ENCODE measurements at regions not wholly inside any gene's neighbourhood (a gene's known extent, or its start where the extent isn't known, plus 50 kb on each side); places are given as distances from the start of the nearest gene placed in this dataset.
"Not testable (repeated sequence)": the region's sequence is repeated elsewhere in the genome, so short reads cannot be mapped to it uniquely, and the experiment has no call there.

- H3K27ac Mint-ChIP-seq; H3K9me3 Mint-ChIP-seq; H3K4me1 Mint-ChIP-seq (ENCODE audit: low read depth); H3K4me3 Mint-ChIP-seq; H3K36me3 Mint-ChIP-seq (ENCODE audit: low read depth): not testable (repeated sequence)
- H3K27me3 Mint-ChIP-seq, result peaks cover 28% of the 10 kb centered on the region
Observed at GRCh38 chr1:91207691-91208090, 185.9 kb upstream of the ZNF644 start.

- H3K27me3 Mint-ChIP-seq, result peaks cover 41% of the 10 kb centered on the region
- not testable (repeated sequence) for H3K9me3 Mint-ChIP-seq; H3K4me1 Mint-ChIP-seq (ENCODE audit: low read depth); H3K36me3 Mint-ChIP-seq (ENCODE audit: low read depth); H3K27ac Mint-ChIP-seq; H3K4me3 Mint-ChIP-seq
Observed at GRCh38 chr1:91204150-91204549, 182.3 kb upstream of the ZNF644 start.

GRCh38 chr1:91201694-91202093 is 179.9 kb upstream of the ZNF644 start:
- Mint-ChIP-seq H3K4me3 (no peak overlapping the region), H3K27ac (no peak overlapping the region), H3K36me3 (ENCODE audit: low read depth) (no peaks in the 10 kb centered on the region), H3K4me1 (ENCODE audit: low read depth) (no peaks in the 10 kb centered on the region), H3K27me3 (peaks cover 39% of the 10 kb centered on the region), H3K9me3 (no peaks in the 10 kb centered on the region)

- no peaks in the 10 kb centered on the region for H3K36me3 Mint-ChIP-seq (ENCODE audit: low read depth)
- no peak overlapping the region for H3K4me3 Mint-ChIP-seq
- no peak overlapping the region for H3K27ac Mint-ChIP-seq
- H3K4me1 Mint-ChIP-seq (ENCODE audit: low read depth), result no peaks in the 10 kb centered on the region
- H3K9me3 Mint-ChIP-seq, result no peaks in the 10 kb centered on the region
- H3K27me3 Mint-ChIP-seq, result peaks cover 39% of the 10 kb centered on the region
Observed at GRCh38 chr1:91201176-91201575, 179.3 kb upstream of the ZNF644 start.

GRCh38 chr1:91200675-91201074 is 178.8 kb upstream of the ZNF644 start:
- Mint-ChIP-seq H3K36me3 (ENCODE audit: low read depth) (no peaks in the 10 kb centered on the region), H3K4me3 (no peak overlapping the region), H3K27ac (no peak overlapping the region), H3K27me3 (peaks cover 43% of the 10 kb centered on the region), H3K9me3 (no peaks in the 10 kb centered on the region), H3K4me1 (ENCODE audit: low read depth) (no peaks in the 10 kb centered on the region)

GRCh38 chr1:91199988-91200387 is 178.2 kb upstream of the ZNF644 start:
- H3K27ac Mint-ChIP-seq, result no peak overlapping the region
- no peaks in the 10 kb centered on the region for H3K4me1 Mint-ChIP-seq (ENCODE audit: low read depth)
- H3K36me3 Mint-ChIP-seq (ENCODE audit: low read depth), result no peaks in the 10 kb centered on the region
- no peak overlapping the region for H3K4me3 Mint-ChIP-seq
- H3K27me3 Mint-ChIP-seq, result peaks cover 40% of the 10 kb centered on the region
- H3K9me3 Mint-ChIP-seq, result no peaks in the 10 kb centered on the region

GRCh38 chr1:91190996-91191395 is 169.2 kb upstream of the ZNF644 start:
- H3K4me1 Mint-ChIP-seq (ENCODE audit: low read depth), result no peaks in the 10 kb centered on the region
- H3K9me3 Mint-ChIP-seq, result peaks cover 1% of the 10 kb centered on the region
- no peak overlapping the region for H3K4me3 Mint-ChIP-seq
- no peak overlapping the region for H3K27ac Mint-ChIP-seq
- H3K27me3 Mint-ChIP-seq, result peaks cover 34% of the 10 kb centered on the region
- no peaks in the 10 kb centered on the region for H3K36me3 Mint-ChIP-seq (ENCODE audit: low read depth)

GRCh38 chr1:91189096-91189495 is 167.3 kb upstream of the ZNF644 start:
- no peak overlapping the region for H3K4me3 Mint-ChIP-seq
- no peaks in the 10 kb centered on the region for H3K36me3 Mint-ChIP-seq (ENCODE audit: low read depth)
- peaks cover 11% of the 10 kb centered on the region for H3K9me3 Mint-ChIP-seq
- peaks cover 39% of the 10 kb centered on the region for H3K27me3 Mint-ChIP-seq
- H3K4me1 Mint-ChIP-seq (ENCODE audit: low read depth), result no peaks in the 10 kb centered on the region
- H3K27ac Mint-ChIP-seq, result no peak overlapping the region

GRCh38 chr1:91182807-91183206 is 161.0 kb upstream of the ZNF644 start:
- not testable (repeated sequence) for H3K36me3 Mint-ChIP-seq (ENCODE audit: low read depth); H3K27ac Mint-ChIP-seq; H3K4me3 Mint-ChIP-seq; H3K4me1 Mint-ChIP-seq (ENCODE audit: low read depth)
- Mint-ChIP-seq H3K27me3 (peaks cover 19% of the 10 kb centered on the region), H3K9me3 (peaks cover 11% of the 10 kb centered on the region)

GRCh38 chr1:91176250-91176649 is 154.4 kb upstream of the ZNF644 start:
- no peaks in the 10 kb centered on the region for H3K4me1 Mint-ChIP-seq (ENCODE audit: low read depth)
- no peak overlapping the region for H3K27ac Mint-ChIP-seq
- no peaks in the 10 kb centered on the region for H3K9me3 Mint-ChIP-seq
- no peaks in the 10 kb centered on the region for H3K36me3 Mint-ChIP-seq (ENCODE audit: low read depth)
- peaks cover 41% of the 10 kb centered on the region for H3K27me3 Mint-ChIP-seq
- no peak overlapping the region for H3K4me3 Mint-ChIP-seq

- peaks cover 41% of the 10 kb centered on the region for H3K27me3 Mint-ChIP-seq
- no peaks in the 10 kb centered on the region for H3K9me3 Mint-ChIP-seq
- no peaks in the 10 kb centered on the region for H3K4me1 Mint-ChIP-seq (ENCODE audit: low read depth)
- no peak overlapping the region for H3K27ac Mint-ChIP-seq
- no peak overlapping the region for H3K4me3 Mint-ChIP-seq
- H3K36me3 Mint-ChIP-seq (ENCODE audit: low read depth), result no peaks in the 10 kb centered on the region
Observed at GRCh38 chr1:91174734-91175133, 152.9 kb upstream of the ZNF644 start.

- Mint-ChIP-seq H3K36me3 (ENCODE audit: low read depth) (no peaks in the 10 kb centered on the region), H3K4me1 (ENCODE audit: low read depth) (no peaks in the 10 kb centered on the region), H3K27ac (no peak overlapping the region), H3K9me3 (no peaks in the 10 kb centered on the region), H3K4me3 (no peak overlapping the region), H3K27me3 (peaks cover 41% of the 10 kb centered on the region)
Observed at GRCh38 chr1:91173346-91173890, 151.6 kb upstream of the ZNF644 start.

- Mint-ChIP-seq H3K9me3 (no peaks in the 10 kb centered on the region), H3K27ac (no peak overlapping the region), H3K36me3 (ENCODE audit: low read depth) (no peaks in the 10 kb centered on the region), H3K4me1 (ENCODE audit: low read depth) (no peaks in the 10 kb centered on the region), H3K4me3 (no peak overlapping the region), H3K27me3 (peaks cover 47% of the 10 kb centered on the region)
Observed at GRCh38 chr1:91172541-91172940, 150.7 kb upstream of the ZNF644 start.

GRCh38 chr1:91171898-91172297 is 150.1 kb upstream of the ZNF644 start:
- Mint-ChIP-seq H3K9me3 (no peaks in the 10 kb centered on the region), H3K27me3 (peaks cover 48% of the 10 kb centered on the region)

GRCh38 chr1:91170571-91170970 is 148.7 kb upstream of the ZNF644 start:
- no peaks in the 10 kb centered on the region for H3K36me3 Mint-ChIP-seq (ENCODE audit: low read depth)
- peaks cover 38% of the 10 kb centered on the region for H3K27me3 Mint-ChIP-seq
- no peak overlapping the region for H3K4me3 Mint-ChIP-seq
- no peaks in the 10 kb centered on the region for H3K4me1 Mint-ChIP-seq (ENCODE audit: low read depth)
- no peak overlapping the region for H3K27ac Mint-ChIP-seq
- no peaks in the 10 kb centered on the region for H3K9me3 Mint-ChIP-seq

More at GRCh38 chr1:91171898-91172297, 150.1 kb upstream of the ZNF644 start:
- no peak overlapping the region for H3K27ac Mint-ChIP-seq
- H3K4me3 Mint-ChIP-seq, result no peak overlapping the region
- H3K4me1 Mint-ChIP-seq (ENCODE audit: low read depth), result no peaks in the 10 kb centered on the region
- no peaks in the 10 kb centered on the region for H3K36me3 Mint-ChIP-seq (ENCODE audit: low read depth)

GRCh38 chr1:91166106-91166712 is 144.4 kb upstream of the ZNF644 start:
- Mint-ChIP-seq H3K27me3 (peaks cover 8% of the 10 kb centered on the region), H3K9me3 (no peaks in the 10 kb centered on the region), H3K4me3 (no peak overlapping the region), H3K27ac (no peak overlapping the region), H3K36me3 (ENCODE audit: low read depth) (no peaks in the 10 kb centered on the region), H3K4me1 (ENCODE audit: low read depth) (no peaks in the 10 kb centered on the region)

Data from stimulated activated naive CD8-positive, alpha-beta T cell treated with anti-CD3 and anti-CD28 coated beads, Interleukin-15, Interleukin-2, amounts not matched to agents 100 ng/mL and 50 ng/mL, for 24 hours (primary cell).